NCI-H2029 (cell line): ENCODE measurements at regions not wholly inside any gene's neighbourhood (a gene's known extent, or its start where the extent isn't known, plus 50 kb on each side); places are given as distances from the start of the nearest gene placed in this dataset.

Experiments used
- DNase-seq: peaks from one replicate; lab custom pipeline; 2025; lab: John Stamatoyannopoulos, UW

- DNase-seq = no peak
These were observed 151.4 kb upstream of the ETV3 start for GRCh38 chr1:157289424-157290105.

DNA sequence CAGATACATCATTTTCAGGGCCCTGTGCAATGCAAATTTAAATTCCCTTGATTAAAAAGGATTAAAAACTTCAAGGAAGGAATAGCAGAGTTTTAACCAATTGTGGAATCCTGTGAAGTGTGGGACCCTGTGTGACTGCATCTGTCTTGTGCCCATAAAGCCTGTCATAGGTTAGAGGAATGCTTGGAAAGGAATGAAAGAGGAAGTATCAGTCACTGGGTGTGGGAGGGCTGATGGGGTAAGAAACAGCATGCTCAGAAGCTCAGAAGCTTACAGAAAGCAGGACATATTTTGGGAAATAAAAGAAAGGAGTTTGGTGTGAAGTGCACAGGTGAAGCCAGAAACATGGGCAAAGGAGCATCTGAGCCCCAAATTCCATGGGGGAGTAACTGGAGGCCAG is 150.8 kb upstream of the ETV3 start:
- DNase-seq = no peak

GRCh38 chr1:157288492-157288891 is 150.3 kb upstream of the ETV3 start:
- DNase-seq = no peak

GRCh38 chr1:157288006-157288405 is 149.8 kb upstream of the ETV3 start:
- DNase-seq = no peak

- DNase-seq = no peak
These were observed 149.3 kb upstream of the ETV3 start for GRCh38 chr1:157287462-157287861.

- DNase-seq = no peak
These were observed 148.6 kb upstream of the ETV3 start for GRCh38 chr1:157286646-157287420.

- DNase-seq = no peak
These were observed 147.9 kb upstream of the ETV3 start for GRCh38 chr1:157286096-157286495.

DNA sequence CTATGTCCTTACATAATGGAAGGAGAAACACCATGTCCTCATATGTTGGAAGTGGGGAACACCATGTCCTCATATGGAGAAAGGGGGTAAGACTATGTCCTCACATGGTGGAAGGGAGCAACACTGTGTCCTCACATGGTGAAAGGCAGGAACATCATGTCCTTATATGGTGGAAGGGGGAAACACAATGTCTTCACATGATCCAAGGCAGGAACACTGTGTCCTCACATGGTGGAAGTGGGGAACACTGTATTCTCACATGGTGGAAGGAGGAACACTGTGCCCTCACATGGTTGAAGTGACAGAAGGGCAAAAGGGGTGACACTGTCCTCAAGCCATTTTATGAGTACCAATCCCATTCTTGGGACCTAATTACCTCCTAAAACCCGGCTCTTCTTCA is 146.3 kb upstream of the ETV3 start:
- no peak for DNase-seq

- DNase-seq = no peak
These were observed 141.6 kb upstream of the ETV3 start for GRCh38 chr1:157279802-157280140.

DNA sequence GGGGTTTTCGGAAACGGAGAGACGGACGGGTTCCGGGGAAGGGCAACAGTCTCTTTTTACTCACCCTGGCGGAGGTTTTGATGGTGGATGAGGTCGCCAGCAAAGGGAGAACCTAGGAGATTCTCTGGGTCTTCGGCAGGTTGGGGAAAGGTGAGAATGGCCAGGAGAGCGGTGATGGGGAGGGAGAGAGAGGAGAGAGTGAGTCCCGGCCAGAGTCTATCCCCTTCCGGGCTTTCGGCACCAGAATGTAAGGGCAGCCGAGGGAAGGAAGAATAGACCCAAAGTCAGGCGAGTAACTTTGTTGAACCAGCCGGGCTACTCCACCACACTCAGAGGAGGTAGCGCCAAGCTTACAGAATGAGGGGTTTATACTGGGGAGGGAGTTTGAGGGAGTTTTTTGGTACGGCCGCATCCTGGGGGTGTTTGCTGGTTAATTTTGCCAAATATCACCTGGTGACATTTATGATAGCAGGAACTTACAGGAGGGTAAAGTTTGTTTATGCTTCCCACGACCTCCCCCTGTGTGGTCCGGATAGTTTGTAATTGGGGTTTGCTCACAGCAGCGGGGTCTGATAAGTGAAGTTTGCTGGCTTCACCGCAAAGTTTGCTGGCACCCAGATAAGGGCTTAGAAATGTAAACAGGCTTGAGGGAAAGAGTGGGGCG is 141.1 kb upstream of the ETV3 start:
- DNase-seq = no peak

GRCh38 chr1:157278383-157279137 is 140.4 kb upstream of the ETV3 start:
- no peak for DNase-seq

GRCh38 chr1:157277913-157278312 is 139.7 kb upstream of the ETV3 start:
- DNase-seq = no peak

GRCh38 chr1:157277281-157277680 is 139.1 kb upstream of the ETV3 start:
- DNase-seq = no peak

- no peak for DNase-seq
These were observed 136.7 kb upstream of the ETV3 start for GRCh38 chr1:157274698-157275534.

GRCh38 chr1:157272729-157273524 is 134.7 kb upstream of the ETV3 start:
- no peak for DNase-seq

DNA sequence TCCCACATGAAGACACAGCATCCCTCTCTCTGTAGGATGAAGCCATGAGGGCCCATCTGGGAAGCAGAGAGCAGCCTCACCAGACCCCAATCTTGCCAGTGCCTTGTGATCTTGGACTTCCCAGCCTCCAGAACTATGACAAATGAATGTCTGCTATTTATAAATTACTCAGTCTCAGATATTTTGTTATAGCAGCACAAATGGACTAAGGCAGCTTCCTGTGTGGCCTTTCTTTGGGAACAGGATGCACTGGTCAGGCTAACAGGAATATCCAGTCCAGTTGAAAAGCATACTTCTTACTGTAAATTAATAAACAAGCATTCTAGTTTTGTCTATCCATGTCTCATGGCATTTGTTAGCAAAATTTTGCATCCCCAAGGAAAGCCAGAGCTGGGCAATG is 134.1 kb upstream of the ETV3 start:
- DNase-seq = no peak

GRCh38 chr1:157270705-157271274 is 132.6 kb upstream of the ETV3 start:
- no peak for DNase-seq

DNA sequence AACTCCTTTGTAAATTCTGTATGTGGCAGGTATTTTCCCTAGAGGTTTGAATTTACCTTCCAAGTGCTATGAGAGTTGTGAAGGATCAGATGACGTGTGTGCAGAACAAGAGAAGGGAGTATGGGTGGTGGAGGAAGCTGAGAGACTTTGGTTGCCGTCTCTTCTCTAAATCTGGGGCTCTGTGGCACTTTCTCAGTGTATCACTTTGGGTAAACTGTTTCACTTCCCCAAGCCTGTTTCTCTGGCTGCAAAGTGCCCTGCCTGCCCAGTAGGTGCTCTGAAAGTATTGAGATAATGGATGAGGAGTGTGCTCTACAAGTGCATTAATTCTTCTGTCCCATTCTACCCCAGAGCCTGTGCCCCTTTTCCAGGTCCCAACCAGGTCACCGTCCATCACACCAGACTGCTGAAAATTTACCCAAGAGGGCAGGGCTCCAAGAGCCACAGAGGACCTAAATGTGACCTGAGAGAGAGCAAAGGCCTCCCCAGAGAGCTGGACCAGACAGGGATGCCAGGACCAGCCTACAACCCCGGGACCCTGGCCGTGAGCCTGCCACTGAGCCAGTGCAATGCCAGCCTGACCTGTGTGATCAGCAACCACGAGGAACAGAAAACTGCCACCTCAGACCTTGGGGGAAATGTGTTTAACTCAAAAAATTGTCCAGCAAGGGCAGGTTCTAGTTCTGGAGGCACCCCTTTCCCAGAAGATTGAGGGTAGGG is 131.6 kb upstream of the ETV3 start:
- no peak for DNase-seq

DNA sequence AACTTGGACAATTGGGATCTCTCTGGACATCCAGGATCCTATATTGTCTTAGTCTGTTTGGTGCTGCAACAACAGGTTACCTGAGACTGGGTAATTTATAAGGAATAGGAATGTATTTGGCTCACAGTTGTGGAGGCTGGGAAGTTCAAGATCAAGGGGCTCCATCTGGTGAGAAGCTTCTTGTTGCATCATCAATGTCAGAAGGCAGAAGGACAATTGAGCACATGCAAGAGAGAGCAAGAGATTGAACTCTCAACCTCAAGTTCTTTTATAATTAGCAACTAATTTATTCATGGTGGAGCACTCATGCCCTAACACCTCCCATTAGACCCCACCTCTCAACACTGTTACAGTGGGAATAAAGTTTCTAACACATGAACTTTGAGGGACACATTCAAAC is 124.7 kb upstream of the ETV3 start:
- no peak for DNase-seq

DNA sequence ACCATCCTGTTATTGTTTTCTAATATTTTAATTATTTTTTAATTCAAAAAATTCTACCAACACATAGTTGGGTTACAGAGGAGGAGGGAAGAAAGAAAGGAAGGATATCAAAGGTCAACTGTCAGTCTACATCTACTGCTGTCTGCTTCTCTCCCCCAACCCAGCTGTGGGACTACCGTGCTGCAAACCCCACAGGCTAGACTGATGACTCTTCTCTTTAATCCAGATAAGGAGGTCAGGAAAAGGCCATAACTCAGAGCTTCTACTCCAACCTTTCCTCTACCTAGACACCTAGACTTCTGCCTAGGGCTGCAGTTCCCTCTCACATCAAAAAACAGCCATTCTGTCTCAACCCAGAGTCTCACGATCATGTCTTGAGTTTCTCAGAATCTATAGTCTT is 124.2 kb upstream of the ETV3 start:
- DNase-seq = no peak
